ENCODE measurements at regions not wholly inside any gene's neighbourhood (a gene's known extent, or its start where the extent isn't known, plus 50 kb on each side); places are given as distances from the start of the nearest gene placed in this dataset.

DNA sequence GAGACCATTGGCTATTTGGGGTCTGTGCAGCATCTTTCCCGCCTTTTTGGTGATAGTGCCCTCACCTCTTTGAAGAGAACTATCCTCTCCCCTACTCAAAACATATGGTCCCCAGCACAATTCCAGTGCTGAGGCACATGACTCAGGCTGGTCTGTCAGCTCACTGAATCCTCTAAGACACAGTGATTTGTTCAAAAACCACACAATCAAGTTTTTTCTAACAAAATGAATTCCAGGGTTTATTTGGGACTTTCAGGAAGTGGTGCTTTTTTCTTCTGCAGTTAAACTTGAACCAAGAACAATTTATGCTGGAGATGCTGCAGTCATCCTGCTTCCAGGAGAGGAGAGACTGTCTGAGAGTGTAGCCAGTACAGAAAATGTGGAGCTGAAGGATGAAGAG lies 142.5 kb upstream of the LMCD1 start:
- H2AFZ ChIP-seq (ENCODE audit: low read depth, low read length): no peak overlapping the region
- H3K4me3 ChIP-seq (ENCODE audit: low read length): no peak overlapping the region
- no peaks in the 10 kb centered on the region for H3K9me3 ChIP-seq (ENCODE audit: low read length)
- no peaks in the 10 kb centered on the region for H3K27me3 ChIP-seq (ENCODE audit: insufficient read depth, low read length)
- H3K4me1 ChIP-seq (ENCODE audit: insufficient read depth, low read length): no peaks in the 10 kb centered on the region
- no peaks in the 10 kb centered on the region for H3K36me3 ChIP-seq (ENCODE audit: insufficient read depth, low read length)

DNA sequence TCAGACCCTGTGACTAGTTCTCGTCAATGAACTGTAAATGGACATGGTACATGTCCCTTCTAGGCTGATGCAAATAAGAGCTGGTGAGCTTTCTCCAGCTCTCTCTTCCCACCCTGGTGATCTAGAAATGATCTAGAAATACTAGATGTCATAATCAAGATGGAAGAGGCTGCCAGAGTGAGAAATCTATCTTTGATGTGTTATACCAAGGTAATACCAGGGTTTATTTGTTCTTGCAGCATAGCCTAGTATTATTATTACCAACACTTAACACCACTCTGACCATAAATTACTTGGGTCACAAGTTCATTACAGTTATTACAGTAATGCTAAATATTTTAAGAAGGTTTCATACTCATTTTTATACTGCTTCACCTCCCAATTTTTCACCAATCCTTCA lies 138.4 kb upstream of the LMCD1 start:
- no peak overlapping the region for H3K4me3 ChIP-seq (ENCODE audit: low read length)
- no peaks in the 10 kb centered on the region for H3K27me3 ChIP-seq (ENCODE audit: insufficient read depth, low read length)
- no peaks in the 10 kb centered on the region for H3K9me3 ChIP-seq (ENCODE audit: low read length)
- peaks cover 4% of the 10 kb centered on the region for H3K4me1 ChIP-seq (ENCODE audit: insufficient read depth, low read length)
- no peaks in the 10 kb centered on the region for H3K36me3 ChIP-seq (ENCODE audit: insufficient read depth, low read length)
- H2AFZ ChIP-seq (ENCODE audit: low read depth, low read length): no peak overlapping the region

DNA sequence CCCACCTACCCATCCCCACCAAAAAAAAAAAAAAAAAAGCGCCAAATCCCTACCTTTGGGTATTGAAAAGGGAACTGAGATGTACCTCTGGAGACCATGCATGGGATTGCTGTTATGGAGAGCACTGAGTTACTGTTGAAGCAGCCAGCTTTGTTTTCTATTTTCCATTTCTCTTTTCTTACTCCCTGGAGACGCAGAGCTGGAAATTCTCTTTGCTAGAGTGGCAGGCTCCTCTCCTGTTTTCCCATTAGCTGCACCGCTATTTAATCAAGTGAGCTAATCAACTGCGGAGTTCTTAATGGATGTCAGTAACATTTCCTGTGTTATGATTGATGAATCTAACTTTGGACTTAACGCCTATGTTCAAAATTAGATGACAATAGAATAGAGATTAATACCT lies 136.1 kb upstream of the LMCD1 start:
- H2AFZ ChIP-seq (ENCODE audit: low read depth, low read length): no peak overlapping the region
- no peaks in the 10 kb centered on the region for H3K9me3 ChIP-seq (ENCODE audit: low read length)
- H3K4me3 ChIP-seq (ENCODE audit: low read length): no peak overlapping the region
- peaks cover 4% of the 10 kb centered on the region for H3K4me1 ChIP-seq (ENCODE audit: insufficient read depth, low read length)
- no peaks in the 10 kb centered on the region for H3K27me3 ChIP-seq (ENCODE audit: insufficient read depth, low read length)
- no peaks in the 10 kb centered on the region for H3K36me3 ChIP-seq (ENCODE audit: insufficient read depth, low read length)

DNA sequence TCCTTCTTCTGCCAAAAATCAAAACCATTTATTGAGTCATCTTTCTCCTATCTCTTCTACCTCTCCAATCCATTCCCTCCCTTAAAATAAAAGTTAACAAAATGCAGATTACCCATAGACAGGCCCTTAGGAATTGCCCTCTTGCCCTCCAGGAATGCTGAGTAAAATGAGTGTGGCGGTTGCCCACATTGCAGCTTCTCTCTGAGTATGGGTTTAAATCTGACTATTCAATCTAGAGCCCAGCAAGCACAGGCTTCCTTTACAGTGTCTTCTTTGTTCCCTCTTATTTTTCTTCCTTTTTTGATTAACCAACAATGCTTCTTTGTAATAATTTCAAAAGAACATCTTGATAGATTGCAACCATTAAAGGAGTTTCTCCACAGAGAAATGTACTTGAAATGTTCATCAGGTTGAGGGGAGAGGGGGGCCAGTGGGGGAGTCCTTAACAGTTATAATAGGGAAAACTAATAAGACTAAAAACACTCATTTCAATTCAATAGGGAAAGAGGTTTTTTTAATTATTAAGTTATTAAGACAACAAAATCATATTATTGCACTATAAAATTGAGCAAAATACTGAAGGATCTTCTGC lies 135.3 kb upstream of the LMCD1 start:
- H3K4me1 ChIP-seq (ENCODE audit: insufficient read depth, low read length): peaks cover 4% of the 10 kb centered on the region
- H2AFZ ChIP-seq (ENCODE audit: low read depth, low read length): no peak overlapping the region
- H3K9me3 ChIP-seq (ENCODE audit: low read length): no peaks in the 10 kb centered on the region
- no peaks in the 10 kb centered on the region for H3K27me3 ChIP-seq (ENCODE audit: insufficient read depth, low read length)
- H3K4me3 ChIP-seq (ENCODE audit: low read length): no peak overlapping the region
- no peaks in the 10 kb centered on the region for H3K36me3 ChIP-seq (ENCODE audit: insufficient read depth, low read length)

DNA sequence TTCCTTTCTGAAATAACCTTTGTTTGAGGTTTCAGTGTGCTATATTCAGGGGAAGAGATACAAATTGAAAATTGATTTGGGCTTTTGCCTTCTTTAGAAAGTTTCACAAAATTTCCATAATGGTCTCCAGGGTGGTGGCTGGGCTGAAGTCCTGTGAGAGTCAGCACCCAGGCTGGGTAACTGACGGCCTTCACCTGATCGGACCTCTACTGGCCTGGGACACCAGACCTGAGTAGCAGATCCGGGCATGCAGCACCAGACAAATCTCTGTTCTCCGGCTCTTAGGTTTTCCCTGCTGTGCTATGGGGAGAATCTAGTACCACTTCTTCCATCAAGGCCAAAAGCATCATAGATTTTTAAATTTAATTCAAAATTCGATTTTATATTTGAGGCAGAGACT lies 133.0 kb upstream of the LMCD1 start:
- Histone ChIP-seq H3K4me1 (ENCODE audit: insufficient read depth, low read length) (peaks cover 4% of the 10 kb centered on the region), H2AFZ (ENCODE audit: low read depth, low read length) (no peak overlapping the region), H3K27me3 (ENCODE audit: insufficient read depth, low read length) (no peaks in the 10 kb centered on the region), H3K9me3 (ENCODE audit: low read length) (no peaks in the 10 kb centered on the region), H3K36me3 (ENCODE audit: insufficient read depth, low read length) (no peaks in the 10 kb centered on the region), H3K4me3 (ENCODE audit: low read length) (no peak overlapping the region)

DNA sequence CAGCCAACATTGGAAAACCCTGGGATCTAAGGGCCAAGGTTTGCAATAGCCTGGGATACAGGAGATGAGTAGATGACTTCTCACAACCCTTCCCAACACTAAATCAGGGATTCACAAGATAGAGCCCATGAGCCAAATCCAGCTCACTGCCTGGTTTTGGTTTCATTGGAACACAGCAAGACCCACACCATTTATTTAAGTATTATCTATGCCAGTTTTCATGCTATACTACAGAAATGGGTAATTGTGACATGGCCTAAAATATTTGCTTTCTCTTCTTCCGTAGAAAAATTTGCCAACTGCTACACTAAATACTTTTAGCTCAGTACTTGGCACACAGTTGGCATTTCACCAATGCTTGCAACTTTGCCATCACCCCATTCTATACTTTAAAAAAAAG lies 132.0 kb upstream of the LMCD1 start:
- no peaks in the 10 kb centered on the region for H3K9me3 ChIP-seq (ENCODE audit: low read length)
- H3K4me3 ChIP-seq (ENCODE audit: low read length): no peak overlapping the region
- no peaks in the 10 kb centered on the region for H3K27me3 ChIP-seq (ENCODE audit: insufficient read depth, low read length)

DNA sequence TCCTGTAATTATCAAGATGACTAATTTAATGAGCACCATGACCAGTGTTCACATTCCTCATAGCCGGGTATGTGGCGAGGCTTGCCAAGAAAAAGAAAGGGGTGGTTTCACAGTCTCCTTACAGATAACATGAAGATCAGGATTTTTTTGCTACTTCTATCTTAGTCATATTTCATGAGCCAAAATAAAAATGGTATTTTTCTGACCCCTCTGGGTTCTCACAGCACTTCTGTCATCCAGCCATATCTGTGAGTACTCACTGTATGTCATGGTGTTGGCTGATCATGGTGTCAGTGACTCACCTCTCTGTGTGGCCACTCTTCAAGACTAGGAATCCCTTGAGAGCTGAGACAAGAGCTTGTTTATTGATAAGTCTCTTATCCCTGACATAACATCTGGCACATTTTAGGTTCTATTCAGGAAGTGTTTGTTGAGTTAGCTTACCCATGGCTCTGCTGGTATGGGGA lies 130.5 kb upstream of the LMCD1 start:
- no peaks in the 10 kb centered on the region for H3K27me3 ChIP-seq (ENCODE audit: insufficient read depth, low read length)
- H3K36me3 ChIP-seq (ENCODE audit: insufficient read depth, low read length): no peaks in the 10 kb centered on the region
- H2AFZ ChIP-seq (ENCODE audit: low read depth, low read length): no peak overlapping the region

More for the DNA sequence above, 132.0 kb upstream of the LMCD1 start:
- Histone ChIP-seq H2AFZ (ENCODE audit: low read depth, low read length) (no peak overlapping the region), H3K4me1 (ENCODE audit: insufficient read depth, low read length) (peaks cover 4% of the 10 kb centered on the region), H3K36me3 (ENCODE audit: insufficient read depth, low read length) (no peaks in the 10 kb centered on the region)

DNA sequence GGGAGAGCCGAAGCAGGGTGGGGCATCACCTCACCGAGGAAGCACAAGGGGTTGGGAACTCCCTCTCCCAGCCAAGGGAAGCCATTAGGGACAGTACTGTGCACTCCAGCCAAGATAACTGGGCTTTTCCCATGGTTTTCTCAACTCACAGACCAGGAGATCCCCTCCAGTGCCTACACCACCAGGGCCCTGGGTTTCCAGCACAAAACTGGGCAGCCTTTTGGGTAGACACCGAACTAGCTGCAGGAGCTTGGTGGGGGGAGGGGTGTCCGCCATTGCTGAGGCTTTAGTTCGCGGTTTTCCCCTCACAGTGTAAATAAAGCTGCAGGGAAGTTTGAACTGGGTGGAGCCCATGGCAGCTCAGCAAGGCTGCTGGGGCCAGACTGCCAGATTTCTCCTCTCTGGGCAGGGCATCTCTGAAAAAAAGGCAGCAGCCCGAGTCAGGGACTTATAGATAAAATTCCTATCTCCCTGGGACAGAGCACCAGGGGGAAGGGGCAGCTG lies 129.6 kb upstream of the LMCD1 start:
- no peaks in the 10 kb centered on the region for H3K36me3 ChIP-seq (ENCODE audit: insufficient read depth, low read length)
- no peaks in the 10 kb centered on the region for H3K27me3 ChIP-seq (ENCODE audit: insufficient read depth, low read length)
- no peaks in the 10 kb centered on the region for H3K9me3 ChIP-seq (ENCODE audit: low read length)
- no peak overlapping the region for H3K4me3 ChIP-seq (ENCODE audit: low read length)
- no peaks in the 10 kb centered on the region for H3K4me1 ChIP-seq (ENCODE audit: insufficient read depth, low read length)
- H2AFZ ChIP-seq (ENCODE audit: low read depth, low read length): no peak overlapping the region

More for the DNA sequence above, 130.5 kb upstream of the LMCD1 start:
- peaks cover 3% of the 10 kb centered on the region for H3K4me1 ChIP-seq (ENCODE audit: insufficient read depth, low read length)
- no peaks in the 10 kb centered on the region for H3K9me3 ChIP-seq (ENCODE audit: low read length)
- H3K4me3 ChIP-seq (ENCODE audit: low read length): no peak overlapping the region

DNA sequence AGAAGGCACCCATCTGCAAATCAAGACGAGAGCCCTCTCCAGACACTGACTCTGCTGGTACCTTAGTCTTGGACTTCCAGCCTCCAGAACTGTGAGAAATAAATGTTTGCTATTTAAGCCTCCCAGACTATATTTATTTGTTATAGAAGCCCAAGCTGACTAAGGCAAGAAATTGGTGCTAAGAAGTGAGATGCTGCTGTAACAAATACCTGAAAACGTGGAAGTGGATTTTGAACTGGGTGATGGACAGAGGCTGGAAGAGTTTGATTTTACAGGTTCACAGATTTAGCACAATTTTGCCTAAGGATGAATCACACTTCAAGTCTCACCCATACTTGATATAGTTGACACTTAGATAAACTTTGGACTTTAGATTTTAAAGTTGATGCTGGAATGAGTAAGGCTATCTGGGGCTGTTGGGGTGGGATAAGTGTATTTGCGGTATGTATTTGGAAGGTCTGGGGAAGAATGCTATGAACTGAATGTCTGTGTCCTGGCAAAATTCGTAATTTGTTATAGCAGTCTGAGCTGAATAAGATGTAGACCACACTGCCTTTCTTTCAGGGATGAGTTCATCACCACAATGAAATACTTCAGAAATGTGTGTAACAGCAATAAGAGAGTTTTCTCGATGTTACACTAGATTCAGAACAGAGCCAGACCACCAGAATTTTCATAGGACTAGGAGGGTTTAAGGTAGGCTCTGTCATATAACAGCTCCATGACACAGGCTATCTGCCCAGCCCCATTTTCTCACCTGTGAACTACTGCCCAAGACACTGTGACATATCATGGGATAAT lies 120.5 kb upstream of the LMCD1 start:
- H3K36me3 ChIP-seq (ENCODE audit: insufficient read depth, low read length): no peaks in the 10 kb centered on the region
- no peak overlapping the region for H3K4me3 ChIP-seq (ENCODE audit: low read length)
- H3K4me1 ChIP-seq (ENCODE audit: insufficient read depth, low read length): no peaks in the 10 kb centered on the region
- H2AFZ ChIP-seq (ENCODE audit: low read depth, low read length): no peak overlapping the region
- H3K27me3 ChIP-seq (ENCODE audit: insufficient read depth, low read length): no peaks in the 10 kb centered on the region
- H3K9me3 ChIP-seq (ENCODE audit: low read length): no peaks in the 10 kb centered on the region

DNA sequence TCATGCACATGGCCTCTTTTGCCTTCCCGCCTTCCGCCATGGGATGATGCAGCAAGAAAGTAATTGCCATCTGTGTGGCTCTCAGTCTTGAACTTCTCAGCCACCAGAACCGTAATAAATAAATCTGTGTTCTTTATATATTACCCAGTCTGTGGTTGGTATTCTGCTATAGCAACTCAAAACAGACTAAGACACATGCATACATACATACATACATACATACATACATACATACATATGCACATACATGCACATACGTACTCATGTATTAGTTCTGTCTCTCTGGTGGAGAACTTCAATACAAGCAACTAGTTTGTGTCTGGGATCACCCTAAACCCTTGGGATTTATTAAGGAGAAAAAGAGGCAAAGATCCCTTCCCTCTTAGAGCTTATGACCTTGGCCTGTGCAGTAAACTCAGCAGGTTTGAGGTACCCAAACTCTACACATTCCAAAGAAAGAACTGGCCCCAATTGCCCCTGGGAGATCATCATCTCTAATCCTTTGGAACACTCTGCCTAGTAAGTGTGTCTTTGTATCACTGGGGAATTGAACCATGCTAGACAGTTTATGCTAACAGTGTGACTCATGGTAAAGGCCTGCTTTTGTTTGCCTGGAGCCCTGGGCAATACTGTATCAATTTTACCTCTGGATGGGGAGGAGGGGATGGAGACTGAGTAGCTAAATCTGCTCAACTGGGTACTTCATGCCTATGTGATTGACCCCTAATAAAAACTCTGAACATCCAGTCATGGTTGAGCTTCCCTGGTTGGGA lies 115.6 kb upstream of the LMCD1 start:
- no peaks in the 10 kb centered on the region for H3K27me3 ChIP-seq (ENCODE audit: insufficient read depth, low read length)
- H3K4me3 ChIP-seq (ENCODE audit: low read length): no peak overlapping the region
- H3K9me3 ChIP-seq (ENCODE audit: low read length): no peaks in the 10 kb centered on the region

DNA sequence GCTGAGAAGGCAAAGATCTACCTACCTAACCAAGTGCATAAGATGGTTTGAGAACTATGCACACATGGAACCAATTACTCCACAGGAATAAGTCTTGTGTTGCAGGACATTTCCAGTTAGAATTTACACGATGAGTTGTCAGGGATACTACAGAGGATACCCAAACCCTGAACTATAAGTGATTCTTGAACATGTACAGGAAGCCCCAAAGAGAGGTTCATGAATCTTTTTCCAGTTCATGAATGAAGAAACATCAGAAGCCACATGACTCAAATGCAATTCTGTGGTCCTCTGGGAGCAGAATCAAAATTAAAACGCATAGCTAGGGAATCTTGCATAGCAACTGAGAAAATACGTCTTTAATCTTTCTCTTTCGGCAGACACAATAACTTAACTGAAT lies 114.1 kb upstream of the LMCD1 start:
- no peak overlapping the region for H2AFZ ChIP-seq (ENCODE audit: low read depth, low read length)
- H3K9me3 ChIP-seq (ENCODE audit: low read length): no peaks in the 10 kb centered on the region

More for the DNA sequence above, 115.6 kb upstream of the LMCD1 start:
- Histone ChIP-seq H2AFZ (ENCODE audit: low read depth, low read length) (no peak overlapping the region), H3K36me3 (ENCODE audit: insufficient read depth, low read length) (no peaks in the 10 kb centered on the region), H3K4me1 (ENCODE audit: insufficient read depth, low read length) (no peaks in the 10 kb centered on the region)

DNA sequence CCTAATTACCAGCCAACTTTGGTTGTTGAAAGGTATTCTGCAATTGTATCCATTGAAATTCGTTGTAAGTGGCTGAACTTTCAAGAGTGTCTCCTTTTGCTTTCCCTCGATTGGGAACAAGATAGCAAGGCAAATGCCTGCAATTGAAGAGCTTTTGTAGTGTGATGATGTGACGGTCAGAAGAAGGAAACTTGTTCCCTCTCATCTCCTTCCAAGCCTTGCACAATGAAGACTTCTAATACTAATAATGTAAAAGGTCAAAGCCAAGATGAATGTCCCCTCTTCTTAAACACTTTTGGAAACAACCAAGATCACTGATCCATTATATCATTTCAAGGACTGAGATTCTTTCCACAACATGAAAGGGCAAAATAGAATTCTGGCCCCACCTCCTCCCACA lies 101.9 kb upstream of the LMCD1 start:
- Histone ChIP-seq H3K9me3 (ENCODE audit: low read length) (no peaks in the 10 kb centered on the region), H2AFZ (ENCODE audit: low read depth, low read length) (no peak overlapping the region), H3K36me3 (ENCODE audit: insufficient read depth, low read length) (no peaks in the 10 kb centered on the region), H3K4me1 (ENCODE audit: insufficient read depth, low read length) (no peaks in the 10 kb centered on the region), H3K27me3 (ENCODE audit: insufficient read depth, low read length) (no peaks in the 10 kb centered on the region), H3K4me3 (ENCODE audit: low read length) (no peak overlapping the region)

More for the DNA sequence above, 114.1 kb upstream of the LMCD1 start:
- Histone ChIP-seq H3K4me3 (ENCODE audit: low read length) (no peak overlapping the region), H3K27me3 (ENCODE audit: insufficient read depth, low read length) (no peaks in the 10 kb centered on the region), H3K36me3 (ENCODE audit: insufficient read depth, low read length) (no peaks in the 10 kb centered on the region), H3K4me1 (ENCODE audit: insufficient read depth, low read length) (no peaks in the 10 kb centered on the region)

DNA sequence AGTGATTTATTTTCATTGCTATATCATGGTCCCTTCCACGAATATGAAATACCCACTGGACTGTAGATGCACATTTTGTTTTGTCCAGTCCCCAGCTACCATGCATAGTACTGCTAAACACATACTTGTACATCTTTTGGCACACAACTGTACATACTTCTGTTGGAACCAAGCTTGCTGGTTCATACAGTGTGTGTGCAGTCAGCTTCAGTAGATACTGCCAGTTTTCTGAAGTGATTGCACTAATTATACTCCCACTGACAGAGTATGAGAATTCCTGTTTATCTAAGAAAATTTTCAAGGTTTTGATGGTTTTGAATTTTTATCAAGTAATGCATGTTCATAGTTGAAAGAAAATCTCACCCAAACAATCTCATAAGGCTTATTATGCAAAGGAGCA lies 100.7 kb upstream of the LMCD1 start:
- Histone ChIP-seq H3K4me3 (ENCODE audit: low read length) (no peak overlapping the region), H3K27me3 (ENCODE audit: insufficient read depth, low read length) (no peaks in the 10 kb centered on the region), H3K9me3 (ENCODE audit: low read length) (no peaks in the 10 kb centered on the region), H2AFZ (ENCODE audit: low read depth, low read length) (no peak overlapping the region), H3K4me1 (ENCODE audit: insufficient read depth, low read length) (no peaks in the 10 kb centered on the region), H3K36me3 (ENCODE audit: insufficient read depth, low read length) (no peaks in the 10 kb centered on the region)

All from neuron (in vitro differentiated cells).